Naive thymus-derived CD4-positive, alpha-beta T cell (primary cell): ENCODE measurements at regions not wholly inside any gene's neighbourhood (a gene's known extent, or its start where the extent isn't known, plus 50 kb on each side); places are given as distances from the start of the nearest gene placed in this dataset.

Experiments
- ATAC-seq: fragments of 150-1000 bp; cut with Tn5 transposase; 2 replicates; pipeline ENCODE4 v1.10.0; 2021; ENCODE audit warnings: mild to moderate bottlenecking, moderate library complexity
- CTCF ChIA-PET: fragments of 350-600 bp; sonication (Branson Sonifier 250); formaldehyde crosslinking; loops from one replicate; lab custom pipeline; 2021; ENCODE audit warnings: antibody characterized with exemption; lab: Charles Lee
- POLR2A ChIA-PET: fragments of 350-600 bp; sonication (Branson Sonifier 250); formaldehyde crosslinking; loops from one replicate; lab custom pipeline; 2021; ENCODE audit warnings: antibody characterized with exemption, inconsistent platforms; lab: Charles Lee
- DNase-seq, 9 donors: peaks; one replicate each; pipeline versions ENCODE4 v3.0.0 to v3.0.0-alpha.2; 2020 to 2022; ENCODE audit warnings: mixed read lengths in 1 of 9
- H3K27ac ChIP-seq: one replicate; pipeline ENCODE4 v1.7.0; 2013; ENCODE audit warnings: mild to moderate bottlenecking, low read depth, low read length, moderate library complexity
- H3K27me3 ChIP-seq, 2 donors: one replicate each; pipeline ENCODE4 v1.7.0; 2013; ENCODE audit warnings: low read length in 2 of 2, mild to moderate bottlenecking in 2 of 2, moderate library complexity in 2 of 2; ENCODE audit not compliant: control insufficient read depth in 2 of 2, insufficient read depth in 2 of 2
- H3K36me3 ChIP-seq, 3 experiments: 1 replicate in 2 of 3; 2 replicates in 1 of 3; pipeline ENCODE4 v1.7.0; 2013; ENCODE audit warnings: low read length in 3 of 3, mild to moderate bottlenecking in 3 of 3, moderate library complexity in 1 of 3; ENCODE audit not compliant: insufficient read depth in 3 of 3, control insufficient read depth in 2 of 3
- H3K4me1 ChIP-seq, 2 donors: one replicate each; pipeline ENCODE4 v1.7.0; 2013; ENCODE audit warnings: low read length in 2 of 2, mild to moderate bottlenecking in 2 of 2, moderate library complexity in 1 of 2; ENCODE audit not compliant: control insufficient read depth in 2 of 2, insufficient read depth in 2 of 2
- H3K4me3 ChIP-seq: 2 replicates; pipeline ENCODE4 v1.7.0; 2013; ENCODE audit warnings: mild to moderate bottlenecking, low read length
- H3K9me3 ChIP-seq, 3 experiments: 1 replicate in 2 of 3; 2 replicates in 1 of 3; pipeline ENCODE4 v1.7.0; 2013; ENCODE audit warnings: low read length in 3 of 3; ENCODE audit not compliant: control insufficient read depth in 2 of 3
- H3K27ac Mint-ChIP-seq, 9 donors: one replicate each; pipeline ENCODE4 v1.8.0; 2020 to 2022; ENCODE audit warnings: mixed read lengths in 9 of 9, mild to moderate bottlenecking in 8 of 9, moderate library complexity in 5 of 9, inconsistent platforms in 2 of 9
- H3K27me3 Mint-ChIP-seq, 5 donors: one replicate each; pipeline ENCODE4 v1.8.0; 2021 to 2022; ENCODE audit warnings: mixed read lengths in 5 of 5, mild to moderate bottlenecking in 1 of 5
- H3K36me3 Mint-ChIP-seq, 5 donors: one replicate each; pipeline ENCODE4 v1.8.0; 2020 to 2022; ENCODE audit warnings: mixed read lengths in 5 of 5, mild to moderate bottlenecking in 3 of 5, inconsistent platforms in 1 of 5
- H3K4me1 Mint-ChIP-seq, 7 donors: one replicate each; pipeline ENCODE4 v1.8.0; 2020 to 2022; ENCODE audit warnings: mixed read lengths in 7 of 7, mild to moderate bottlenecking in 3 of 7, inconsistent platforms in 1 of 7
- H3K4me3 Mint-ChIP-seq, 10 donors: one replicate each; pipeline ENCODE4 v1.8.0; 2020 to 2022; ENCODE audit warnings: mild to moderate bottlenecking in 10 of 10, mixed read lengths in 10 of 10, moderate library complexity in 6 of 10, inconsistent platforms in 2 of 10
- H3K9me3 Mint-ChIP-seq, 11 donors: one replicate each; pipeline ENCODE4 v1.8.0; 2020 to 2022; ENCODE audit warnings: mixed read lengths in 11 of 11, mild to moderate bottlenecking in 4 of 11, inconsistent platforms in 1 of 11, moderate library complexity in 1 of 11
- intact Hi-C, 2 donors: fragments of 100-400 bp; cut with micrococcal nuclease; formaldehyde crosslinking; loops; one replicate each; pipeline ENCODE4 v1.15.1; 2023

GRCh38 chr6:137647762-137648447 lies 153.7 kb upstream of the OLIG3 start:
- no peak overlapping the region for H3K4me3 Mint-ChIP-seq
- CTCF ChIA-PET, result no interaction called here

GRCh38 chr6:137650720-137651119 lies 156.5 kb upstream of the OLIG3 start:
- Histone ChIP-seq H3K9me3 (peaks cover 0 to 10% (median 0%) of the 10 kb centered on the region in 3 experiments), H3K4me1 (no peaks in the 10 kb centered on the region), H3K27me3 (no peaks in the 10 kb centered on the region), H3K36me3 (no peaks in the 10 kb centered on the region), H3K27ac (no peak overlapping the region), H3K4me3 (no peak overlapping the region)
- H3K36me3 Mint-ChIP-seq, result peaks cover 0 to 5% (median 4%) of the 10 kb centered on the region in 5 donors
- peaks cover 0 to 8% (median 0%) of the 10 kb centered on the region in 7 donors for H3K4me1 Mint-ChIP-seq
- ChIA-PET POLR2A (interaction anchor here (0.7 kb wide), 1 partner anchor 43 kb away, joined by 3 read pairs; no protein-coding TSS in a partner anchor), CTCF (interaction anchor here (0.7 to 0.9 kb wide), 2 partner anchors 14 to 183 kb away, joined by 3 read pairs; no protein-coding TSS in a partner anchor)
- H3K27ac Mint-ChIP-seq, result no peak overlapping the region
- DNase-seq, result no peak
- H3K27me3 Mint-ChIP-seq, result peaks cover 8 to 36% (median 20%) of the 10 kb centered on the region in 5 donors
- peaks cover 0 to 51% (median 19%) of the 10 kb centered on the region in 11 donors for H3K9me3 Mint-ChIP-seq
- intact Hi-C loops, result no loop called here
- ATAC-seq, result no peak
- H3K4me3 Mint-ChIP-seq, result no peak overlapping the region

More at GRCh38 chr6:137647762-137648447, 153.7 kb upstream of the OLIG3 start:
- POLR2A ChIA-PET, result no interaction called here
- H3K27me3 ChIP-seq, result no peaks in the 10 kb centered on the region
- H3K36me3 Mint-ChIP-seq, result no peaks in the 10 kb centered on the region
- H3K9me3 Mint-ChIP-seq, result peaks cover 0 to 25% (median 10%) of the 10 kb centered on the region in 11 donors
- no peak overlapping the region for H3K4me3 ChIP-seq
- H3K4me1 Mint-ChIP-seq, result peaks cover 0 to 5% (median 0%) of the 10 kb centered on the region in 7 donors
- no peak for ATAC-seq
- DNase-seq, result no peak
- H3K27ac ChIP-seq, result no peak overlapping the region
- H3K4me1 ChIP-seq, result no peaks in the 10 kb centered on the region
- H3K27me3 Mint-ChIP-seq, result peaks cover 11 to 40% (median 18%) of the 10 kb centered on the region in 5 donors
- peaks cover 0 to 4% (median 0%) of the 10 kb centered on the region in 3 experiments for H3K9me3 ChIP-seq
- H3K27ac Mint-ChIP-seq, result no peak overlapping the region
- no peaks in the 10 kb centered on the region for H3K36me3 ChIP-seq
- intact Hi-C loops, result loop anchor here (10.0 kb wide), 2 partner anchors 823 to 1043 kb away; partner anchors contain the start of gene PEX7 (in 1 of the 2)

DNA sequence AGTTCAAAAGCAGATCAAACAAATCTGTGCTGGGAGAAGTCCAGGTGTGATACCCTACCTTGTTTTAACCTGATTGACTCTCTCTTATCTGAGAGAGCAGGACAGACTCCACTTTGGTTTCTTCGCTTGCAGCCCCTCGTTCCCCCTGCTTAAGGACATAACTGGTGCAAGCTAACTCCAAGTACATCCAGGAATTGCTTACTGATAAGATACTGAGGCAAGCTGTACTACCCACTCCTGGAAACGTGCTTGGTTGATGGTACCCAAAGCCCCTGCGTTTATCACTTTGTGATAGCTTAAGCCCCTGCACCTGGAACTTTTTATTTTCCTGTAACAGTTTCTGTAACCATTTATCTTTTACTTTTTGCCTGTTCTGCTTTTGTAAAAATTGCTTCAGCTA lies 157.0 kb upstream of the OLIG3 start:
- H3K27me3 Mint-ChIP-seq, result peaks cover 8 to 35% (median 23%) of the 10 kb centered on the region in 5 donors
- peaks cover 0 to 5% (median 4%) of the 10 kb centered on the region in 5 donors for H3K36me3 Mint-ChIP-seq
- POLR2A ChIA-PET, result no interaction called here
- H3K27ac Mint-ChIP-seq, result no peak overlapping the region
- DNase-seq, result no peak
- Histone ChIP-seq H3K9me3 (peaks cover 0 to 10% (median 0%) of the 10 kb centered on the region in 3 experiments), H3K36me3 (no peaks in the 10 kb centered on the region), H3K4me3 (no peak overlapping the region), H3K27me3 (no peaks in the 10 kb centered on the region), H3K27ac (no peak overlapping the region), H3K4me1 (no peaks in the 10 kb centered on the region)
- H3K4me3 Mint-ChIP-seq, result no peak overlapping the region
- ATAC-seq, result no peak
- peaks cover 0 to 55% (median 19%) of the 10 kb centered on the region in 11 donors for H3K9me3 Mint-ChIP-seq
- peaks cover 0 to 8% (median 0%) of the 10 kb centered on the region in 7 donors for H3K4me1 Mint-ChIP-seq
- intact Hi-C loops, result no loop called here
- CTCF ChIA-PET, result interaction anchor here (0.7 to 0.9 kb wide), 2 partner anchors 14 to 183 kb away, joined by 3 read pairs; no protein-coding TSS in a partner anchor

GRCh38 chr6:137651591-137652335 lies 157.6 kb upstream of the OLIG3 start:
- ATAC-seq (no peak), DNase-seq (no peak)
- ChIA-PET POLR2A (no interaction called here), CTCF (interaction anchor here (0.7 to 0.9 kb wide), 2 partner anchors 13 to 184 kb away, joined by 3 read pairs; no protein-coding TSS in a partner anchor)
- Mint-ChIP-seq H3K4me1 (peaks cover 0 to 12% (median 0%) of the 10 kb centered on the region in 7 donors), H3K27ac (no peak overlapping the region), H3K27me3 (peaks cover 8 to 29% (median 17%) of the 10 kb centered on the region in 5 donors), H3K9me3 (peaks cover 0 to 61% (median 19%) of the 10 kb centered on the region in 11 donors), H3K36me3 (peaks cover 0 to 8% (median 4%) of the 10 kb centered on the region in 5 donors), H3K4me3 (no peak overlapping the region)
- Histone ChIP-seq H3K4me3 (no peak overlapping the region), H3K36me3 (no peaks in the 10 kb centered on the region), H3K27me3 (no peaks in the 10 kb centered on the region), H3K27ac (no peak overlapping the region), H3K4me1 (no peaks in the 10 kb centered on the region), H3K9me3 (peaks cover 0 to 10% (median 0%) of the 10 kb centered on the region in 3 experiments)
- intact Hi-C loops, result no loop called here

- ChIA-PET POLR2A (interaction anchor here (0.5 kb wide), 1 partner anchor 247 kb away, joined by 3 read pairs; no protein-coding TSS in a partner anchor), CTCF (no interaction called here)
- intact Hi-C loops, result no loop called here
- Mint-ChIP-seq H3K27me3 (peaks cover 7 to 23% (median 11%) of the 10 kb centered on the region in 5 donors), H3K9me3 (peaks cover 0 to 68% (median 19%) of the 10 kb centered on the region in 11 donors), H3K4me3 (no peak overlapping the region), H3K27ac (no peak overlapping the region), H3K4me1 (peaks cover 0 to 23% (median 0%) of the 10 kb centered on the region in 7 donors), H3K36me3 (peaks cover 0 to 8% (median 4%) of the 10 kb centered on the region in 5 donors)
- no peak overlapping the region for H3K4me3 ChIP-seq
- H3K9me3 ChIP-seq, result peaks cover 0 to 10% (median 0%) of the 10 kb centered on the region in 3 experiments
- ATAC-seq, result no peak
- no peaks in the 10 kb centered on the region for H3K27me3 ChIP-seq
- no peak for DNase-seq
- no peak overlapping the region for H3K27ac ChIP-seq
- no peaks in the 10 kb centered on the region for H3K36me3 ChIP-seq
- H3K4me1 ChIP-seq, result no peaks in the 10 kb centered on the region
These were observed 158.9 kb upstream of the OLIG3 start for GRCh38 chr6:137652961-137653705.

DNA sequence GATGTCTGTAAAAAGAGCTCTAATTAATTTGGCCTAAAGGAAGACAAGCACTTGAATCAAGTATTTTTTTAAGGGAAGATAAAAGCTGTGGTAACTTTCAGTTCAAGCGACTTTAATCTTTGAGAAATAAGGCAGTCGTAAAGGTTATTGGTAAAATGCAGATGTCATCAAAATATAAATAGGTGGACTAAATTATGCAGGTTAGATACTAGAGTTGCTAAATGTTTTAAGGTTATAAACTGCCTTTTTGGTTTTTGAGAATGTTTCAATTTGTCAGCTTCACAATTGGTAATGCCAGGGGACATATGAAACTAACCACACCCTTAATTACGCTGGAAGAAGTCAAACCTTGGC lies 159.5 kb upstream of the OLIG3 start:
- Mint-ChIP-seq H3K4me3 (no peak overlapping the region), H3K9me3 (peaks cover 0 to 68% (median 19%) of the 10 kb centered on the region in 11 donors), H3K4me1 (peaks cover 0 to 24% (median 0%) of the 10 kb centered on the region in 7 donors), H3K36me3 (peaks cover 0 to 8% (median 4%) of the 10 kb centered on the region in 5 donors), H3K27me3 (peaks cover 6 to 22% (median 7%) of the 10 kb centered on the region in 5 donors), H3K27ac (no peak overlapping the region)
- H3K9me3 ChIP-seq, result peaks cover 0 to 10% (median 0%) of the 10 kb centered on the region in 3 experiments
- ATAC-seq (no peak), DNase-seq (no peak)
- no peak overlapping the region for H3K27ac ChIP-seq
- H3K4me1 ChIP-seq, result no peaks in the 10 kb centered on the region
- intact Hi-C loops, result no loop called here
- H3K4me3 ChIP-seq, result no peak overlapping the region
- ChIA-PET POLR2A (interaction anchor here (0.5 kb wide), 1 partner anchor 246 kb away, joined by 3 read pairs; no protein-coding TSS in a partner anchor), CTCF (no interaction called here)
- no peaks in the 10 kb centered on the region for H3K27me3 ChIP-seq
- no peaks in the 10 kb centered on the region for H3K36me3 ChIP-seq
